Caco-2 (cell line): ENCODE measurements at regions not wholly inside any gene's neighbourhood (a gene's known extent, or its start where the extent isn't known, plus 50 kb on each side); places are given as distances from the start of the nearest gene placed in this dataset.

Source experiments
- BruUV-seq: library from RNA; stranded (reverse); fragments of 400-500 nt; replicated peaks from 2 replicates; lab custom pipeline; 2021; lab: Mats Ljungman, UMichigan
- CTCF ChIA-PET: fragments of 300-600 bp; sonication (Branson Sonifier 250); formaldehyde crosslinking; loops from one replicate; lab custom pipeline; 2022; ENCODE audit warnings: antibody characterized with exemption; lab: Charles Lee
- POLR2A ChIA-PET: fragments of 300-600 bp; sonication (Branson Sonifier 250); formaldehyde crosslinking; loops from one replicate; lab custom pipeline; 2022; ENCODE audit warnings: antibody characterized with exemption; lab: Charles Lee
- DNase-seq, 2 experiments: peaks; one replicate each; pipeline versions ENCODE4 v3.0.0 to v3.0.0-alpha.2; 2020 to 2022
- H3K27me3 ChIP-seq: replicated peaks from 2 replicates; pipeline ENCODE4 v1.6.0; 2011; ENCODE audit warnings: low read length; ENCODE audit not compliant: control insufficient read depth, insufficient read depth
- H3K36me3 ChIP-seq: 2 replicates; pipeline ENCODE4 v1.5.1; 2011; ENCODE audit warnings: low read length; ENCODE audit not compliant: control insufficient read depth, insufficient read depth
- H3K4me1 ChIP-seq: fragments of 250-450 bp; sonication (Bioruptor Pico); 2 replicates; pipeline ENCODE4 v1.5.1; 2020; ENCODE audit warnings: mild to moderate bottlenecking
- H3K4me3 ChIP-seq: 2 replicates; pipeline ENCODE4 v1.5.1; 2011; ENCODE audit warnings: low read depth, mild to moderate bottlenecking, control low read depth, low read length
- H3K9me3 ChIP-seq: fragments of 250-450 bp; sonication (Bioruptor Pico); 2 replicates; pipeline ENCODE4 v1.5.1; 2020; ENCODE audit warnings: mild to moderate bottlenecking, moderate library complexity
- H3K27ac Mint-ChIP-seq: one replicate; pipeline ENCODE4 v1.8.0; 2022; ENCODE audit warnings: mixed read lengths; ENCODE audit not compliant: unreplicated experiment
- H3K27me3 Mint-ChIP-seq: one replicate; pipeline ENCODE4 v1.8.0; 2022; ENCODE audit warnings: mixed read lengths; ENCODE audit not compliant: insufficient read depth, unreplicated experiment
- H3K36me3 Mint-ChIP-seq: one replicate; pipeline ENCODE4 v1.8.0; 2022; ENCODE audit warnings: mild to moderate bottlenecking, mixed read lengths; ENCODE audit not compliant: insufficient read depth, unreplicated experiment
- H3K4me1 Mint-ChIP-seq: one replicate; pipeline ENCODE4 v1.8.0; 2022; ENCODE audit warnings: low read depth, mixed read lengths; ENCODE audit not compliant: unreplicated experiment
- H3K4me3 Mint-ChIP-seq: one replicate; pipeline ENCODE4 v1.8.0; 2022; ENCODE audit warnings: mild to moderate bottlenecking, moderate library complexity, mixed read lengths; ENCODE audit not compliant: unreplicated experiment
- H3K9me3 Mint-ChIP-seq: one replicate; pipeline ENCODE4 v1.8.0; 2022; ENCODE audit warnings: mixed read lengths; ENCODE audit not compliant: unreplicated experiment
- CTCF ChIP-seq, 2 experiments: fragments of 200-600 bp in 1 of 2; IDR thresholded peaks; 1 replicate in 1 of 2; 2 replicates in 1 of 2; pipeline versions ENCODE4 v1.5.1 to v1.8.0; 2011 to 2022; ENCODE audit warnings: antibody characterized with exemption in 1 of 2, control low read depth in 1 of 2, inconsistent platforms in 1 of 2, low read depth in 1 of 2, low read length in 1 of 2, mild to moderate bottlenecking in 1 of 2, moderate library complexity in 1 of 2; ENCODE audit not compliant: insufficient read depth in 1 of 2, severe bottlenecking in 1 of 2, unreplicated experiment in 1 of 2
- intact Hi-C: fragments of 100-400 bp; cut with micrococcal nuclease; formaldehyde crosslinking; loops from one replicate; pipeline ENCODE4 v1.10.0; 2022; ENCODE audit not compliant: unreplicated experiment

GRCh38 chr4:155616117-155616516, 50.5 kb upstream of the GUCY1A1 start:
- no peaks in the 10 kb centered on the region for H3K27me3 ChIP-seq
- Mint-ChIP-seq H3K4me1 (no peaks in the 10 kb centered on the region), H3K27ac (no peak overlapping the region), H3K36me3 (no peaks in the 10 kb centered on the region), H3K27me3 (no peaks in the 10 kb centered on the region), H3K9me3 (no peaks in the 10 kb centered on the region), H3K4me3 (no peak overlapping the region)
- BruUV-seq, result no TSS peak
- ChIA-PET CTCF (no interaction called here), POLR2A (no interaction called here)
- no peaks in the 10 kb centered on the region for H3K4me1 ChIP-seq
- no peak overlapping the region for H3K4me3 ChIP-seq
- no peaks in the 10 kb centered on the region for H3K9me3 ChIP-seq
- DNase-seq, result no peak
- no peak for TF ChIP-seq CTCF (IDR thresholded peaks at IDR 0.05; ENCODE audit: insufficient read depth in 1 of 2, low read depth in 1 of 2, low read length in 1 of 2, severe bottlenecking in 1 of 2, unreplicated experiment in 1 of 2)
- intact Hi-C loops, result no loop called here
- H3K36me3 ChIP-seq, result no peaks in the 10 kb centered on the region

- H3K9me3 Mint-ChIP-seq, result no peaks in the 10 kb centered on the region
- no peak for TF ChIP-seq CTCF (IDR thresholded peaks at IDR 0.05; ENCODE audit: insufficient read depth in 1 of 2, low read depth in 1 of 2, low read length in 1 of 2, severe bottlenecking in 1 of 2, unreplicated experiment in 1 of 2)
- H3K4me3 Mint-ChIP-seq, result no peak overlapping the region
- Histone ChIP-seq H3K4me3 (no peak overlapping the region), H3K4me1 (no peaks in the 10 kb centered on the region), H3K27me3 (no peaks in the 10 kb centered on the region), H3K9me3 (no peaks in the 10 kb centered on the region), H3K36me3 (no peaks in the 10 kb centered on the region)
- H3K27ac Mint-ChIP-seq, result no peak overlapping the region
- DNase-seq, result no peak
- intact Hi-C loops, result no loop called here
- POLR2A ChIA-PET, result no interaction called here
- CTCF ChIA-PET, result no interaction called here
- H3K27me3 Mint-ChIP-seq, result no peaks in the 10 kb centered on the region
- H3K4me1 Mint-ChIP-seq, result no peaks in the 10 kb centered on the region
- H3K36me3 Mint-ChIP-seq, result no peaks in the 10 kb centered on the region
- BruUV-seq, result no TSS peak
Observed at GRCh38 chr4:155615081-155615887, 51.4 kb upstream of the GUCY1A1 start.

- Mint-ChIP-seq H3K27ac (no peak overlapping the region), H3K9me3 (no peaks in the 10 kb centered on the region), H3K4me3 (no peak overlapping the region), H3K4me1 (no peaks in the 10 kb centered on the region), H3K27me3 (no peaks in the 10 kb centered on the region), H3K36me3 (no peaks in the 10 kb centered on the region)
- intact Hi-C loops, result no loop called here
- BruUV-seq, result no TSS peak
- POLR2A ChIA-PET, result no interaction called here
- Histone ChIP-seq H3K27me3 (no peaks in the 10 kb centered on the region), H3K36me3 (no peaks in the 10 kb centered on the region), H3K9me3 (no peaks in the 10 kb centered on the region), H3K4me3 (no peak overlapping the region), H3K4me1 (no peaks in the 10 kb centered on the region)
- no peak for DNase-seq
- CTCF ChIA-PET, result no interaction called here
- TF ChIP-seq CTCF (IDR thresholded peaks at IDR 0.05; ENCODE audit: insufficient read depth in 1 of 2, low read depth in 1 of 2, low read length in 1 of 2, severe bottlenecking in 1 of 2, unreplicated experiment in 1 of 2), result no peak
Observed at GRCh38 chr4:155614111-155614762, 52.4 kb upstream of the GUCY1A1 start.
